GM19193 (cell line): ENCODE measurements at regions not wholly inside any gene's neighbourhood (a gene's known extent, or its start where the extent isn't known, plus 50 kb on each side); places are given as distances from the start of the nearest gene placed in this dataset.

ENCODE experiments used
- POLR2A ChIP-seq: IDR thresholded peaks from 4 replicates; pipeline ENCODE4 v1.6.1; 2011; ENCODE audit not compliant: insufficient read depth, insufficient read length; ENCODE audit errors: extremely low read depth

GRCh38 chr5:126354012-126354857, 69.0 kb upstream of the GRAMD2B start:
- TF ChIP-seq POLR2A, result no peak

DNA sequence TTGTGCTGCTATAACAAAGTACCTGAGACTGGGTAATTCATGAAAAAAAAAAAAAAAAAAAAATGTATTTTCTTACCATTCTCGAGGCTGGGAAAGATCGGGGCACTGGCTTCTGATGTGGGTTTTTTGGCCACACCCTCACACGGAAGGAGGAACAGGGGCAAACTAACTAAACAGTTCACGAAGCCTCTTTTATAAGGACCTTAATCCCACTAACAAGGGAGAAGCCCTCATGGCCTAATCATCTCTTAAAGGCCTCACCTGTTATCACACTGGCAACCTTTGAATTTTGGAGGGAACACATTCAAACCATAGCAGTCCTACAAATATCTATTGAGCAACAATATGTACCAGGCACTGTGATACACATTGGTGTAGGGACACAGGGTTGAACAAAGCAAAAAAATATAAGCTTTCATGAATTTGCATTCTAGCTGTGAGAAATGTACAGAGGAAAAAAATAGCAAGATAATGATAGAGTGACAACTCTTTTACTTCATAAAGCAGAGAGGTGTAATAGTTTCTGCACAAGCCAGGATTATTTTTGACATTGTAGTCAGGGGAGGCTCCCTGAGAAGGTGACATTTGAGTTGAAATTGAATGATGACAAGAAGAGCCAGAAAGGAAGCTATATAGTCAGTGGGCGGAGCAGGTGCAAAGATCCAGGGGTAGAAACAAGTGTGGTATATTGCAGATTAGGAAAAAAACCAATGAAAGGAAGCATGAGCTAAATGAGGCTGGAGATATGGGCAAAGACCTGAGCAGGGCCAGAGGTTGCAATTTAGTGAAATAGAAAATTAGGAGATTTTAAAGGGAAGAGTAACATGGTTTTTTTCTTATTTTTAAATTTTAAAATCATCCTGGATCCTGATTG, 68.1 kb upstream of the GRAMD2B start:
- TF ChIP-seq POLR2A, result no peak

- no peak for TF ChIP-seq POLR2A
Measured at GRCh38 chr5:126355940-126356339, 67.3 kb upstream of the GRAMD2B start.

DNA sequence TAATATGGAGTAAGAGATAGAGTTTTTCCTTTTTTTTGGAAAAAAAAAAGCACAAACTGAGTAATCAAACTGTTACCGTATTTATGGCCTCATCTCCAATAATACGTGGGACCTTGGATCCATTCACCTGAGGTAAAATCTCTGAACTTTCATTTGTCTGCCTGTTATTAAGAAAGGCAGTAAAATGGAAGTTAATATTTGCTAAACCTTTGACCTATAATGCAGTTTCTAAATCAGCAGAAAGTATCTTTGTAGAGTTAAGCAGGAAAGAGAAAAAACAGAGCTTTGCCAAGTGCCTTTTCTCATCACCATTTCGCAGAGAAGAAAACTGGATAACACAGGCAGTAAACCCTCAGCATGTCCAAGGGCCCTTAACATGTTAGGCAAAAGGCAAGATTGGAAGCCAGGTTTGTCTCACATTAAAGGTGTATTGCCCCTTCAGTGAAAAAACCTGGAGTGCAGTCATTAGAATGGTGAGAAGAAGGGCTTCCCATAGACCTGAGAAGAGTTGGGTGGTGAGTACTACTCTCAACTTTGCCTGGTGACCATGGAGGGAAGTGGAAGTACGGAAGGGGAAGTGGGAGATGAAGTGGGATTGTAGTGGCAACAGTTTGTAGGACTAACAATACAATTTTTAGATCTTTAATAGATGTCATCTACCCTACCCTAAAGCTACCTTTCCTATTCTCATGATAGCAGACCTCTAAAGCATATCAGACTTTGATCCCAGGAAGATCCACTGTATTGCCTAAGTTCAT, 65.4 kb upstream of the GRAMD2B start:
- no peak for TF ChIP-seq POLR2A

DNA sequence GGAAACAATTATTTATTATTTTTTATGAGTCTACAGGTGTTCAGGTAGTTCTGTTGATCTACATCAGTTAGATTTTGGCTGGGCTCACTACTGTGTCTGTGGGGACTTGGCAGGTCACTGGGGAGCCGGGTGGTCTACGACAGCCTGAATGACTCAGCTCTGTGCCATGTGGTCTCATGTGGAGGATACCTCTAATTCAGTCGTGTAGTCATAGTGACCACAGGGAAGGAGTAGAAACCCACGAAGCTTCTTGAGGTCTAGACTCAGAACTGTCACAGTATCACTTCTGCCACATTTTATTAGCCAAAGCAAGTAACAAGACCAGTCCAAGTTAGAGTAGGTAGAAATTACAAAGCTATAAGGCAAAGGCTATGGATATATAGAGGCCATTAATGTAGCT, 64.7 kb upstream of the GRAMD2B start:
- no peak for TF ChIP-seq POLR2A

DNA sequence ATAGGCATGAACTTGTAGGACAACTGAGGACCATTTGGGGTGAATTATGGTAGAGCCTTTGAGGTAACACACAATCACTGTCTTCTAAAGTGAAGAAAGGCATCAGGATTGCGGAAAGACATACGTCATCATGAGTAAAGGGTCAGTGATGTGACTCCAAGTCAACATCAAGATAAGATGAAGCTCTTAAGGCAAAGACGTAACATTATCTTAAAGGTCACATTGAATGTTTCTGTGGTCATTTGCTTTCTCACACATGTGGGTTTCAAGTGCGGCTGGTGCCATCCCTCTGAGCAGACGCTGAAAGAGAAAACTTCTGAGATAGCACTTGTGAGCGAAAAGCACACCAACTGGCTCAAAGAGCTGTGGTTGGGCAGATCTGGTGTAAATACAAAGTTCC, 63.3 kb upstream of the GRAMD2B start:
- TF ChIP-seq POLR2A, result no peak

DNA sequence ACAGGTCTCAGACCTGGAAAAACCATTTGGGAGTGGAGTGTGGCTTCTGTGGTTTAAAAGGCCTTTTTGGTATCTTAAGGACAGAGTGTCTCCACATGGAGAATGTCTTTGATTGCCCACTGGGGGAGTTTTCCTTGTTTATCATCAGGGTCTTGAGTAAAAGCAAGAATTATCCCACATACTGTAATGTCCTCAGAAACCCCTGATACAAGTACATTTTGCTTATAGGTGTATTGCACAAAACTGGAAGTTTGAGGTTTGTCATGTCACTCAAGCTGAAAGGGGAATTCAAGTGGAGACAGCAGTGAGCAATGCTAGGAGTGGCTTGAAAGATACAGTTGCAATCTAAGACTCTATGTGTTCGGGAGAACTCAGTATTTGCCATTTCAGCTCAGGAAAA, 62.7 kb upstream of the GRAMD2B start:
- no peak for TF ChIP-seq POLR2A

- no peak for TF ChIP-seq POLR2A
Measured at GRCh38 chr5:126363658-126364057, 59.6 kb upstream of the GRAMD2B start.

DNA sequence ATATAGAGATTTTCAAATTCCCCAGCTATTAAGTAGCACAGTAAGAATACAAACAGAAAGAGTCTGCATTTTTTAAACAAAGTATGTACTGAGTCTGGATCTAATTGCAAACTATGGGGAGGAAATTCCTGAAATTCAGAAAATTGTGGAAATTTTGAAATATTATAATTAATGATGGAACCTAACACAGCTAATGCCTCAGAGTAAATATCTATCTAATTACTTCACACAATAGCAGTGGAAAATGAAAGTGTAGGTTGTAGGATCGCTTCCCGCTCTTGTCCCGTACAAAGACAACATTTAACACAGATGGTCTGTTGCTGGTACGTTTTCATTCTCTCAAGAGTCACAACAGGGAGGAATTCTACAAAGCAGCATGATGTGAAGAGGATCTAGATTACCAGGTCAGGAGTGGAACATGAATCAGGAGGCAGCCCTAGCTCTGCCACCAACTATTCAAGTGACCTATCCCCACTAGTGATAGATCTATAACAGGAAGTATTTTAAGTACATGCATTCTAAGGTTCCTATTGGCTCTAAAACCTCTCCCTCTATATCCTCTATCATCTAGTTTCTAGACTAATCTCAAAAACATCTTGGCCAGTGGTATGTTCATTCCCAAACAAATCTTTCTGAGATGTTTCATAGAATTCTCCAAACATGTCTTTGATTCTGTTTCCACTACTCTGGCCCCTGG, 58.9 kb upstream of the GRAMD2B start:
- no peak for TF ChIP-seq POLR2A

DNA sequence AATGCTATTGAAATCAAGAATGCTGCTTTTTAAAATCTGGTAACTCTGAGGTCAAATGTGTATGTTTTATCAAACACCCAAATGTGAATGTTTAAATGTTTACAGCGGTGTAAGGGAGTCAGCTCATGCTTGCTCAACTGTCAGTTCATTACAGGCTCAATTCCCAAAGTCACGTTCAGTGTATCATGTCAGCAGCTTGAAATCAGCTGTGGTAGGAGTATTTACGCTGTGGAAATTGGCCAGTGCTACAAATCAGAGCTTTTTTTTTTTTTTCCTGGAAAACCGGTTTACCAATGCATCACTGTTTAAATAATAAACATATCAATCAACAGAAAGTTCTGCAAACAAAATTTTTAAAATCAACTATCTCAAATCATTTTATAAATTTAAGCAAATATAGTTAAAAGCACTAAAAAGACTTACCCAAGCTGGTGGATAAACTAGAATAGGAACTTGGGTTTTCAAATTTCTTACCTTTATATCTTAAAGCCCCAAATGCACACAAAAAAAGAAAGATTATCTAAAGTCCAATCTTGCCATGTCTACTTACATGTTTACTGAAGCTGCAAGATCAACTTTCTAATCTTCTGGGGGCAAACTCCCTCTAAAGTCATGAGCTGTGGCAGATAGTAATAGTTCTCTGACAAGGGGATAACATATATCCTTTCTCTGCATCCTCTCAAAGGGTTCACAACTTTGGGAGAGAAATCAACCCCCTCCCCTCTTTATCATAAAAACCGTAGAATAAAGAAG, 57.6 kb upstream of the GRAMD2B start:
- no peak for TF ChIP-seq POLR2A

GRCh38 chr5:126366199-126366560, 57.0 kb upstream of the GRAMD2B start:
- no peak for TF ChIP-seq POLR2A

DNA sequence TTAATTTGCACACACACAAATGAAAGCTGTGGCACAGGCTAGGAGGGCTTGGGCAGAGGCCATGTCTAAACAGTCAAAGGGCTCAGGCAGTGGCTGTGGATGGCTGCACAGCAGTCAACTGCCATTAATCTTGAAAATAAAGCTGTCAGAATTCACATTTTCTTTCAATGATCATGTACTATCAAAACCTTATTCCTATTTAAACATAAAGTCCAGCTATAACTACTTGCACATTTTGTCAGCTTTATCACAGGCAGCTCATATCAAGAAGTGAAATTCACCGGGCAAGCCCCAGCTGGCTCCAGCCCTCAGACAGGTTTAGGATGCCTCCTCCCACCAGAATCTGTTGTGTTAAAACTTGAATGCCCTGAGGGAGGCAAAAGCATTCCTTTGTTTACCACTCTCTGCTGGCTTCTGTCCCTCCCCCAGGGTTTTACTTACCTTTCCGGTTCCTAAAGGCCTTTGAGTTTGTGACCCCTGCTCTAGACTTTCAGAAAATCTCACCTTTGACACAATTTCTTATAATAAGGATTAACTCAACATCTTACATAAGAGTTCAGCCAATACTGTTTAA, 54.9 kb upstream of the GRAMD2B start:
- no peak for TF ChIP-seq POLR2A

DNA sequence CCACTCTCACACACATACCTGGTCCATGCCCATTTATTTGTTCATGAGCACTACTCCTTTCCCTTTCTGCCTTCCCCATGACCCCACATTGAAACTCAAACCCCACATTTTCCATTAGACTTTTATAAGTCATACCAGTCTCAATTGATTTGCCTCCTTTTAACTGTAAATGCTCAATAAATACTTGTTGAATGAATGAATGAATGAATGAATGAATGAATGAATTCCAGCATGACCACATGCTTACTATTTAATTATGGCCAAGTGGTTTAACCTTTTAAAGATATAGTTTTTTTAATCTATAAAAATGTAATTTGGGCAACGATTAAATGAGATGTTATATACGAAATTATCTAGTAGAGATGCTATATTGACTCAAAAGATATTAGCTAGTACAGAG, 54.1 kb upstream of the GRAMD2B start:
- no peak for TF ChIP-seq POLR2A

GRCh38 chr5:126369995-126370731, 53.0 kb upstream of the GRAMD2B start:
- TF ChIP-seq POLR2A, result no peak
